Raji (cell line): ENCODE measurements at regions not wholly inside any gene's neighbourhood (a gene's known extent, or its start where the extent isn't known, plus 50 kb on each side); places are given as distances from the start of the nearest gene placed in this dataset.

ENCODE experiments used
- POLR2A ChIP-seq: IDR thresholded peaks from 2 replicates; pipeline ENCODE4 v1.6.1; 2011; ENCODE audit warnings: low read depth, low read length, control low read depth; ENCODE audit not compliant: insufficient read depth

GRCh38 chr6:11407414-11407813 is 130.1 kb upstream of the TMEM170B start:
- no peak for TF ChIP-seq POLR2A

- TF ChIP-seq POLR2A: no peak
These were observed 132.7 kb upstream of the TMEM170B start for GRCh38 chr6:11404838-11405237.

- TF ChIP-seq POLR2A: no peak
These were observed 133.5 kb upstream of the TMEM170B start for GRCh38 chr6:11404081-11404480.

GRCh38 chr6:11403035-11403601 is 134.4 kb upstream of the TMEM170B start:
- no peak for TF ChIP-seq POLR2A

GRCh38 chr6:11398451-11399326 is 138.9 kb upstream of the TMEM170B start:
- no peak for TF ChIP-seq POLR2A

- no peak for TF ChIP-seq POLR2A
These were observed 139.7 kb upstream of the TMEM170B start for GRCh38 chr6:11397622-11398450.

GRCh38 chr6:11396860-11397259 is 140.7 kb upstream of the TMEM170B start:
- TF ChIP-seq POLR2A: no peak

- TF ChIP-seq POLR2A: no peak
These were observed 143.6 kb upstream of the TMEM170B start for GRCh38 chr6:11393713-11394627.

GRCh38 chr6:11392778-11393507 is 144.6 kb upstream of the TMEM170B start:
- TF ChIP-seq POLR2A: no peak

GRCh38 chr6:11391934-11392777 is 145.4 kb upstream of the TMEM170B start:
- TF ChIP-seq POLR2A: no peak

GRCh38 chr6:11389977-11390376 is 147.6 kb upstream of the TMEM170B start:
- TF ChIP-seq POLR2A: no peak

GRCh38 chr6:11388983-11389944 is 148.3 kb upstream of the TMEM170B start:
- TF ChIP-seq POLR2A: no peak
